ENCODE measurements at regions not wholly inside any gene's neighbourhood (a gene's known extent, or its start where the extent isn't known, plus 50 kb on each side); places are given as distances from the start of the nearest gene placed in this dataset.

- TF ChIP-seq, protein P1, sequence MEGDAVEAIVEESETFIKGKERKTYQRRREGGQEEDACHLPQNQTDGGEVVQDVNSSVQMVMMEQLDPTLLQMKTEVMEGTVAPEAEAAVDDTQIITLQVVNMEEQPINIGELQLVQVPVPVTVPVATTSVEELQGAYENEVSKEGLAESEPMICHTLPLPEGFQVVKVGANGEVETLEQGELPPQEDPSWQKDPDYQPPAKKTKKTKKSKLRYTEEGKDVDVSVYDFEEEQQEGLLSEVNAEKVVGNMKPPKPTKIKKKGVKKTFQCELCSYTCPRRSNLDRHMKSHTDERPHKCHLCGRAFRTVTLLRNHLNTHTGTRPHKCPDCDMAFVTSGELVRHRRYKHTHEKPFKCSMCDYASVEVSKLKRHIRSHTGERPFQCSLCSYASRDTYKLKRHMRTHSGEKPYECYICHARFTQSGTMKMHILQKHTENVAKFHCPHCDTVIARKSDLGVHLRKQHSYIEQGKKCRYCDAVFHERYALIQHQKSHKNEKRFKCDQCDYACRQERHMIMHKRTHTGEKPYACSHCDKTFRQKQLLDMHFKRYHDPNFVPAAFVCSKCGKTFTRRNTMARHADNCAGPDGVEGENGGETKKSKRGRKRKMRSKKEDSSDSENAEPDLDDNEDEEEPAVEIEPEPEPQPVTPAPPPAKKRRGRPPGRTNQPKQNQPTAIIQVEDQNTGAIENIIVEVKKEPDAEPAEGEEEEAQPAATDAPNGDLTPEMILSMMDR (IDR thresholded peaks at IDR 0.05; ENCODE audit: borderline replicate concordance, extremely low read depth, low read length, poor library complexity, severe bottlenecking) = no peak
- no peak for TF ChIP-seq EZH2 (IDR thresholded peaks at IDR 0.05; ENCODE audit: borderline replicate concordance, low read depth, low read length, severe bottlenecking)
Observed at GRCh38 chr10:112887968-112888367, 62.1 kb upstream of the TCF7L2 start.

Data from DND-41 (cell line).